Posterior vena cava (tissue), 2 donors: ENCODE measurements at regions not wholly inside any gene's neighbourhood (a gene's known extent, or its start where the extent isn't known, plus 50 kb on each side); places are given as distances from the start of the nearest gene placed in this dataset.

ENCODE experiments used
- DNase-seq: peaks from one replicate; pipeline ENCODE4 v3.0.0-alpha.2; 2020; ENCODE audit warnings: low spot score
- intact Hi-C, 2 donors: fragments of 100-400 bp; cut with DNase I; formaldehyde crosslinking; loops; one replicate each; pipeline versions ENCODE4 v1.14.1 to v1.14.2; 2022 to 2023
- microRNA-seq, 2 donors: library from miRNA; unstranded; fragments of <30 nt; microRNA quantifications; one replicate each; pipeline ENCODE4 v1.2.0, GENCODE V29; 2020 to 2021; ENCODE audit warnings: borderline microRNAs expressed in 2 of 2
- donor health status: DM: yes; HTN: yes; CAD: no.
- donor health status: DM: yes; HTN: yes; CAD: no.

DNA sequence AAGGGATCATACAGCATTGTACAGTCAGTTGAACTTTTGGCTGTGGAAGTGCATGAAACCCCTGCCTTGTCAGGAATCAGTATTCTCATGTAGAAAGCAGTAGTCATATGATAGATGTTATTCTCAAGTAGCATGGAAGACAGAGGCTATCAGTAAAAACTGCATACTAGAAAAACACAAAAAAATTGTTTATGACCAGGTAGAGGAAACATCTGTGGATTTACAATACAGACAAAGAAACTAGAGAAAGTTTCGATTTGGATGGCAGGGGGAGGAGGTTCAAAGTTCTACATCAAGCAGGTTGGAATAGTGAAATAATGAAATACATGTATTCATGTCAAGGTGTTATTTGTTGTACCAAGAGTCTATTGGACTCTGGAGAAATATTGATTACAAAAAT, 212.3 kb upstream of the DDI1 start:
- no peak for DNase-seq
- intact Hi-C loops: no loop called here

GRCh38 chr11:103825469-103825868, 211.0 kb upstream of the DDI1 start:
- intact Hi-C loops: no loop called here
- DNase-seq: no peak

DNA sequence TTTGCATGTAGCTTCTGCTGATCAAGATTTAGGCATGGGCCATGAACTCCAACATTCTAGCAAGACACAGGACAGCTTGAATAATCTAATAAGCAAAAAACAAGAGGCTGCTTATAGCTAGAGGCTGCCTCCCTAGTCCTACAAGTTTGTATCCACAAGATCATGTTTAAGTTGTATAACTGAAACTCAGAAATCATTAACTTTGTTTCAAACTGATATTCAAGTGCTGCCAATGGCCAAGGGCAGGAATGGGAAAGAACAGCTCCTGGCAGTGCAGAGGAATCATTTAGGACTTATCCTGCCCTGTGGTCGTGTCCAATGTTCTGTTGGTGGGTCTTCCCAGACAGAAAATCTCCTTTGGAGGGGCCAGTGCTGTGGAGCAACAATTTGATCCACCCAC, 209.6 kb upstream of the DDI1 start:
- DNase-seq: no peak
- intact Hi-C loops: no loop called here

GRCh38 chr11:103829596-103829995, 206.8 kb upstream of the DDI1 start:
- no peak for DNase-seq
- intact Hi-C loops: no loop called here

DNA sequence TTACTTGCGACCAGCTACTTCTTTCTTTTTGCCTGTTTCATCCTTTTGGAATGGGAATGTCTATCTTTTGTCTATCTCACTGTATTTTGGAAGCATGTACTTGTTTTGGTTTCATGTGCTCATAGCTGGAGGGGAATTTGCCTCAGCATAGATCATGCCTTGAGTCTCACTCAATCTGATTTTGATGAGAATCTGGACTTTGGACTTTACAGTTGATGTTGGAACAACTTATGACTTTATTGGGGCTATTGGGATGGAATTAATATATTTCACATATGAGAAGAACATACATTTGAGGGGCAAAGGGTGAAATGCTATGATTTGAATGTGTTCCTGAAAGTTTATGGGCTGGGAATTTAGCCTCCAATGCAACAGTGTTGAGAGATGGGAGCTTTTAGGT, 206.2 kb upstream of the DDI1 start:
- intact Hi-C loops: no loop called here
- no peak for DNase-seq

- no peak for DNase-seq
- intact Hi-C loops: no loop called here
Observed at GRCh38 chr11:103832762-103833161, 203.7 kb upstream of the DDI1 start.

- intact Hi-C loops: no loop called here
- no peak for DNase-seq
Observed at GRCh38 chr11:103842191-103842590, 194.2 kb upstream of the DDI1 start.

DNA sequence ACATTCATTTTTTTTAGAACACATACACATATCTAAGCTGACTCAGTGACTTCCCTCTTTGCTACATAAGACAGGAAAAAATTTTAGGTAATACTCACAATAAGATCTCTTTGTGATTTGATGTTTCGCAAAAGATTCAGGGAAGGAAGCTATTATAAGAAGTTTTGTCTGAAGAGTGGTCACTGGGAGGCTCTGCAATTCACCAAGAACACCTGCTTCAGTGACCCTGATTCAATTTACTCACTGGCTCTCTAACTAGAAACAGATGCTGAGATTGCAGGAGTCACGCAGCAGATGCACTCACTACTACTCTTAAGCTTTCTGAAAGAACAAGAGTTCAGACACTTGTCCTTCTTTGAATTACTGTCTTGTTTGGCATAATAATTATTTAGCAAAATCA, 193.6 kb upstream of the DDI1 start:
- no peak for DNase-seq
- intact Hi-C loops: no loop called here

DNA sequence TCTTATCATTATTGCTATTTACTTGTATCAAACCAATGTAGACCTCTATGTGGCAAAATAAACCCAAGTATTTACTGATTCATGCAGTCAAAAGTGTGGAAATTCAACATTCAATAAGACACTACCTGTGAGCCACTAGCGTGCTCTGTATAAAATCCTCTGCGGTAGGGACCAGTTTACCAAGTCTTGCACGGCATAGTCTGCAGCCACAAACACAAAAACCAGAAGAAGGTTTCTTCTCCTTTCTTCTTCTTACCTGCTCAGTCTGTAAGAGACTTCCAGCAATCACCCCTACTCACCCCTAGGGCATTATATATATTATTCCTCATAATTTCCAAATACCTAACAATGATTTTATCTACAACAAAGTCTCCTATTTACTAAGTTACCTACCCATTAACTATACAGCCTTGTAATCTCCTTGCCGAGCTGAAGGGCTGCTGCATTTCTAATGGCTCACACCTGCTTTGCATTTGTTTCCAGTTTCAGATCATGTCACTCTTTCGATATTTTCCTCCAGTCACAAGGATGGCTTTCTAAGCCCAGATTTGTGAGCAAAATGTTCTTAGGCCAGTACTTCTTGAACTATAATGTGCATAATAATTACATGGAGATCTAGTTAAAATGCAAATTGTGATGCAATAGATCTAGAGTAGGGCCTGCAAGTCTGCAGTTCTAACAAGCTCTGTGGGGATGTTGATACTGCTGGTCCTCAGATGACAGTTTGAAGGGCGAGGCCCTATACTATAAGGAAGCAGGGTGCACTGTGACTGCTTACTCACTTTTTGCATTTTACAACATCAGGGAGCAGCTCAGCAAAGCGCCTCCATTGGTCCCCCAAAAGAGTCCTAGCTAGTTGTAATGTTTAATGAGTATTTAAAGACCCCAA, 191.9 kb upstream of the DDI1 start:
- intact Hi-C loops: no loop called here
- no peak for DNase-seq

- intact Hi-C loops: no loop called here
- no peak for DNase-seq
Observed at GRCh38 chr11:103845331-103845730, 191.1 kb upstream of the DDI1 start.

GRCh38 chr11:103848686-103849085, 187.8 kb upstream of the DDI1 start:
- intact Hi-C loops: no loop called here
- DNase-seq: no peak

GRCh38 chr11:103849366-103849765, 187.1 kb upstream of the DDI1 start:
- no peak for DNase-seq
- intact Hi-C loops: no loop called here

- intact Hi-C loops: no loop called here
- DNase-seq: no peak
Observed at GRCh38 chr11:103850419-103851165, 185.8 kb upstream of the DDI1 start.

DNA sequence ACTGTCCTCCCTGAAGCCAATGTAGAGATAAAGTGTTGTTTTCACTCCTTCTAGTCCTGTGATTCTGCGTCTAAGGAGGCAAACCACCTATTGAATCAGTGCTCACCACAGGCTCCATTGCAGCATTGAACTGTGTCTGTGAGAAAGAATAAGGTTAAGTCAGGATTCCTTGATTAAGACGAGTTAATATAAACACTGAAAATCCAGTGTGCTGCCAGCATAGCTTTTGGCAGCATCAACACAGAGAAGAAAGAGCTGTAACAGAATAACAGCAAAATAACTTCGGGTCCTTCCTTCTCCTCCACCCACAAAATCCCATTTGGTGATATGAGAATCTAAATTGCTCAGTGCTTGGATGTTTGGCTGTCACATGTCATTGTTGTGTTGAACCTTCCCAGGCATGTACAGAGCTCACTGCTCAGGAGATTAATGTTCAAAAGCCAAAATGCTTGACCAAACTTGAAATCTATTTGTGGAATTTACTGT, 185.2 kb upstream of the DDI1 start:
- intact Hi-C loops: no loop called here
- no peak for DNase-seq

Small RNA genes lying in the stretch of these regions (microRNA-seq; reads per million reads assigned to microRNA genes)
- gene MIR4693: 0 to 0.32 reads per million in 2 donors
